GM13976 (cell line): ENCODE measurements at regions not wholly inside any gene's neighbourhood (a gene's known extent, or its start where the extent isn't known, plus 50 kb on each side); places are given as distances from the start of the nearest gene placed in this dataset.

Experiments used
- DNase-seq: peaks from one replicate; pipeline ENCODE4 v3.0.0; 2012; ENCODE audit warnings: low spot score
- in situ Hi-C: fragments of 300-500 bp; cut with MboI; formaldehyde crosslinking; loops from one replicate; pipeline ENCODE4 v1.12.0; 2022; ENCODE audit warnings: low sequenced_read_pairs, mixed read lengths, inconsistent platforms; ENCODE audit not compliant: unreplicated experiment
- TF ChIP-seq, protein P1 (sequence below): IDR thresholded peaks from 2 replicates; pipeline ENCODE4 v1.5.1; 2012; ENCODE audit warnings: borderline replicate concordance, mild to moderate bottlenecking; ENCODE audit not compliant: insufficient read depth; ENCODE audit errors: extremely low read depth, missing control alignments, control extremely low read depth

- in situ Hi-C loops: no loop called here
- TF ChIP-seq, protein P1, sequence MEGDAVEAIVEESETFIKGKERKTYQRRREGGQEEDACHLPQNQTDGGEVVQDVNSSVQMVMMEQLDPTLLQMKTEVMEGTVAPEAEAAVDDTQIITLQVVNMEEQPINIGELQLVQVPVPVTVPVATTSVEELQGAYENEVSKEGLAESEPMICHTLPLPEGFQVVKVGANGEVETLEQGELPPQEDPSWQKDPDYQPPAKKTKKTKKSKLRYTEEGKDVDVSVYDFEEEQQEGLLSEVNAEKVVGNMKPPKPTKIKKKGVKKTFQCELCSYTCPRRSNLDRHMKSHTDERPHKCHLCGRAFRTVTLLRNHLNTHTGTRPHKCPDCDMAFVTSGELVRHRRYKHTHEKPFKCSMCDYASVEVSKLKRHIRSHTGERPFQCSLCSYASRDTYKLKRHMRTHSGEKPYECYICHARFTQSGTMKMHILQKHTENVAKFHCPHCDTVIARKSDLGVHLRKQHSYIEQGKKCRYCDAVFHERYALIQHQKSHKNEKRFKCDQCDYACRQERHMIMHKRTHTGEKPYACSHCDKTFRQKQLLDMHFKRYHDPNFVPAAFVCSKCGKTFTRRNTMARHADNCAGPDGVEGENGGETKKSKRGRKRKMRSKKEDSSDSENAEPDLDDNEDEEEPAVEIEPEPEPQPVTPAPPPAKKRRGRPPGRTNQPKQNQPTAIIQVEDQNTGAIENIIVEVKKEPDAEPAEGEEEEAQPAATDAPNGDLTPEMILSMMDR: no peak
- no peak for DNase-seq
These were observed 356.6 kb downstream of the KCNJ2 start for GRCh38 chr17:70525961-70526360.

- peak; percentile 49 for DNase-seq
- in situ Hi-C loops: no loop called here
- TF ChIP-seq, protein P1: no peak
These were observed 358.1 kb downstream of the KCNJ2 start for GRCh38 chr17:70527364-70527888.

GRCh38 chr17:70533427-70533826 lies 364.1 kb downstream of the KCNJ2 start:
- DNase-seq: no peak
- TF ChIP-seq, protein P1: no peak
- in situ Hi-C loops: no loop called here

DNA sequence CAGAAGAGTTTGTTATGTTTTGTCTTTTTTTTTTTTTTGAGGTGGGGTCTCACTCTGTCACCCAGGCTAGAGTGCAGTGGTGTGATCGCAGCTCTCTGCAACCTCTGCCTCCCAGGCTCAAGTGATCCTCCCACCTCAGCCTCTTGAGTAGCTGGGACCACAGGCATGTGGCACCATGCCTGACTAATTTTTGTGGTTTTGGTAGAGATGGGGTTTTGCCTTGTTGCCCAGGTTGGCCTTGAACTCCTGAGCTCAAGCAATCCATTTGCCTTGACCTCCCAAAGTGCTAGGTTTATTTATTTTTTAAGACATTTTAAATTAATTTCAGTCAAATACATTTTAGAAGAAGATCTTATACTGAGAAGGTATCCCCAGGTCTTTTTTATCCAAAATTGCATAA lies 366.7 kb downstream of the KCNJ2 start:
- in situ Hi-C loops: no loop called here
- TF ChIP-seq, protein P1: no peak
- DNase-seq: no peak

DNA sequence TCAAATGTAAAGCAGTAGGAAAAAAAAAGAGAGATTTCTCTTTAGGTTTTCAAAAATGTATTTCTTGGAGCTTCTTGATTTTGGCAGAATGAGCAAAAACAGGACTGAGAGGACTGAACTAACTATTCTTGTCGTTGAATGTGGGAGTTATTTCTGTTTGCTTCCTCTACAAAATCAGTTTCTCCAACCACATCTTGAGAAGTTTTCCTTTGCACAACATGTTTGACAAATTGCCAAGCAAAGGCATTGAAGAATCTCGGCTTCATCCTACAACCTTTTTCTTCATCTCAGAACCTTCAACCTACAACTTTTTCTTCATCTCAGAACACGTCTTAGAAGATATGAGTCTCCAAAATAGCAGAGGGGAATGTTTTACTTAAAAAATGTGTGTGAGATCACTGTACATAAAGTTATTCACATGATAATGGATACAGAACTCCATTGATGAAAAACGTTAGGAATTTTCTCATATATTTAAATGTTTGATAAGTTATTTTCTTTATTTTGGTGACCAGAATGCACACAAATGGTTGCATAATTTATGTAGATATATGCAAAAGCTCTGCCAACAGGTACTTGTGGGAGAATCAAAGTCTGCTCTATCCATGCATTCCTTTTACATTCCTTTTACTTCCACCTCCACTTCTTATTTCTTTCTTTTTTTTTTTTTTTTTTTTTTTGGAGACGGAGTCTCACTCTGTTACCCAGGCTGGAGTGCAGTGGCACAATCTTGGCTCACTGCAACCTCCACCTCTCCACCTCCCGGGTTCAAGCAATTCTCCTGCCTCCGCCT lies 370.0 kb downstream of the KCNJ2 start:
- DNase-seq: no peak
- TF ChIP-seq, protein P1: no peak
- in situ Hi-C loops: no loop called here

DNA sequence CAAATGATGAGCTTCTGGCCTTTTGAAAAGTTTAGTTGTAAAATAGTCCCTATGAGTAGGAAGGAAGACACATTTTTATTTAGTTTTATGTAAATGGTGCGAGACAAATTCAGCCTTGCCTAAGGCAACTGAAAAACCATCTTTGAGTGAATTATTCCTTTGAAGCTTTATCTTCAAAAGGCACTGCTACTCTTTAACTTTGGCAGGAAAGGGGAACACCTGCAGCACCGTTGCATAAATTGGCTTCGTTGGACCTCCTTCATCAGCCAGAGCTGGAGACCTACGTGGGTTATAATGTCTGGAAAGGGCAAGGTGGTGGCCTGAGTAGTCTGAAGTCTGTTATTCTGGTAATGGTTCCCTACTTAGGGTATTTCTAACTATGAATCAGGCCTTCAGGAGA lies 373.5 kb downstream of the KCNJ2 start:
- TF ChIP-seq, protein P1: no peak
- in situ Hi-C loops: no loop called here
- no peak for DNase-seq

- TF ChIP-seq, protein P1: no peak
- DNase-seq: no peak
- in situ Hi-C loops: no loop called here
These were observed 375.0 kb downstream of the KCNJ2 start for GRCh38 chr17:70544317-70544716.
